Loucy (cell line): ENCODE measurements at regions not wholly inside any gene's neighbourhood (a gene's known extent, or its start where the extent isn't known, plus 50 kb on each side); places are given as distances from the start of the nearest gene placed in this dataset.

Source experiments
- H2AFZ ChIP-seq: fragments of 200-600 bp; sonication (generic); 2 replicates; pipeline ENCODE4 v1.6.0; 2016; ENCODE audit warnings: antibody characterized with exemption, mild to moderate bottlenecking, low read length, moderate library complexity
- H3F3A ChIP-seq: fragments of 200-600 bp; 2 replicates; pipeline ENCODE4 v1.6.0; 2016; ENCODE audit warnings: antibody characterized with exemption, low read depth, mild to moderate bottlenecking
- H3K27me3 ChIP-seq: fragments of 200-600 bp; sonication (generic); 2 replicates; pipeline ENCODE4 v1.6.1; 2014; ENCODE audit warnings: low read length, mild to moderate bottlenecking; ENCODE audit not compliant: insufficient read depth, poor library complexity, severe bottlenecking
- H3K36me3 ChIP-seq: fragments of 200-600 bp; sonication (generic); 2 replicates; pipeline ENCODE4 v1.6.1; 2016; ENCODE audit warnings: low read length; ENCODE audit not compliant: insufficient read depth
- H3K4me1 ChIP-seq: fragments of 200-600 bp; sonication (generic); 2 replicates; pipeline ENCODE4 v1.5.1; 2014; ENCODE audit warnings: low read length, mild to moderate bottlenecking; ENCODE audit not compliant: insufficient read depth, poor library complexity, severe bottlenecking
- H3K4me2 ChIP-seq: fragments of 200-600 bp; sonication (generic); 2 replicates; pipeline ENCODE4 v1.6.0; 2014; ENCODE audit warnings: antibody characterized with exemption, low read length, low read depth, mild to moderate bottlenecking; ENCODE audit not compliant: poor library complexity, severe bottlenecking
- H3K4me3 ChIP-seq: fragments of 200-600 bp; sonication (generic); 2 replicates; pipeline ENCODE4 v1.5.1; 2014; ENCODE audit warnings: low read length, mild to moderate bottlenecking, mixed read lengths; ENCODE audit not compliant: poor library complexity, severe bottlenecking
- H3K79me2 ChIP-seq: fragments of 200-600 bp; sonication (generic); 2 replicates; pipeline ENCODE4 v1.6.1; 2014; ENCODE audit warnings: low read length; ENCODE audit not compliant: insufficient read depth
- H3K9ac ChIP-seq: fragments of 200-600 bp; sonication (generic); 2 replicates; pipeline ENCODE4 v1.6.0; 2014; ENCODE audit warnings: mild to moderate bottlenecking, low read depth, low read length, moderate library complexity; ENCODE audit not compliant: poor library complexity, severe bottlenecking
- H3K9me2 ChIP-seq: fragments of 200-600 bp; sonication (generic); replicated peaks from 2 replicates; pipeline ENCODE4 v1.6.1; 2016; ENCODE audit warnings: low read depth, low read length, mixed read lengths
- H3K9me3 ChIP-seq: fragments of 200-600 bp; sonication (generic); 2 replicates; pipeline ENCODE4 v1.6.1; 2014; ENCODE audit warnings: mild to moderate bottlenecking, antibody characterized with exemption, low read length, low read depth; ENCODE audit not compliant: insufficient read depth
- H4K20me1 ChIP-seq: fragments of 200-600 bp; sonication (generic); 2 replicates; pipeline ENCODE4 v1.6.0; 2014; ENCODE audit warnings: antibody characterized with exemption, low read length, mild to moderate bottlenecking; ENCODE audit not compliant: insufficient read depth, poor library complexity, severe bottlenecking
- CTCF ChIP-seq: fragments of 200-600 bp; sonication (generic); conservative IDR thresholded peaks from 2 replicates; pipeline ENCODE4 v1.5.1; 2014; ENCODE audit warnings: mild to moderate bottlenecking, antibody characterized with exemption, low read length
- EZH2phosphoT487 ChIP-seq: fragments of 200-600 bp; IDR thresholded peaks from 2 replicates; pipeline ENCODE4 v1.6.1; 2018; ENCODE audit warnings: antibody characterized with exemption, mild to moderate bottlenecking, moderate library complexity, borderline replicate concordance

DNA sequence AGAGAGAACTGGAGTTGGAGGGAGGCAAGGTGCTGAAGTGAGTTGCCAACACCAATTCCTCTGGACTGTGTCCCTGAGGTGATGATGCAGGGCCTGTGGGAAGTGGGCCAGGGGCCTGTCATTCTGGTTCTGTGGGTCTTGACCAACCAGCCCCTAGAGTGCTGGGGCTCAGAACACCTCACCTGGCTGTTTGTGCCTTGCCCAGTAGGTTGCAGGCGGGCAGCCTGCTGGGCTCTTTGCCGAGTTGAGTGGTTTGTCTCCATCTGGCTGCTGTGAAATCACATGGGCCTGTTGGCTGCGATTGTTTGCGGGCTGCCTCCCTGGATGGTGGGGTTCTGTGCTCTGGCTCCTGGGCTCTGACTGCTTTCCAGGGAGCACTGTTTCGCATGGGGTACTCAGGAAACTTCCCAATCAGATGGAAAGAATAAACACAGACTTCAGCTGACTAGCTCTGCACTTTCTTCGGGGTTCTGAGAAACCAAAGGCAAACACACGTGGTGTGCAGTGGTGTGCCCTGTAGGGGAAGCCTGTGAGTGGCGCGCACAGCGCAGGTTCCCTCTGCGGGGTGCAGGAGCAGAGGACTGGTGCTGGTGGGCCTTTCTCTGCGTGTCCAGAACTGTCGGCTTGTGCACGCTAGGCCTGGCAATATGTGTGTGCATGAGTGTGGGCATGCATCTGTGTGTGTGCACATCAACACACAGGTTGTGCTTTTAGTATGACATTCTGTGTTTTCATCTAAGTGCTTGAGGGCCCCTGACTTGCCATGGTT lies 95.1 kb downstream of the RHOU start:
- Histone ChIP-seq H3K9me3 (no peaks in the 10 kb centered on the region), H3K79me2 (no peaks in the 10 kb centered on the region), H2AFZ (no peak overlapping the region), H4K20me1 (no peaks in the 10 kb centered on the region), H3K4me2 (peak overlapping the region; percentile 31), H3K27me3 (peaks cover 5% of the 10 kb centered on the region), H3K9ac (no peak overlapping the region), H3K4me1 (peaks cover 34% of the 10 kb centered on the region), H3F3A (no peaks in the 10 kb centered on the region), H3K36me3 (no peaks in the 10 kb centered on the region), H3K9me2 (no peaks in the 10 kb centered on the region), H3K4me3 (no peak overlapping the region)
- TF ChIP-seq EZH2phosphoT487 (no peak), CTCF (no peak)

DNA sequence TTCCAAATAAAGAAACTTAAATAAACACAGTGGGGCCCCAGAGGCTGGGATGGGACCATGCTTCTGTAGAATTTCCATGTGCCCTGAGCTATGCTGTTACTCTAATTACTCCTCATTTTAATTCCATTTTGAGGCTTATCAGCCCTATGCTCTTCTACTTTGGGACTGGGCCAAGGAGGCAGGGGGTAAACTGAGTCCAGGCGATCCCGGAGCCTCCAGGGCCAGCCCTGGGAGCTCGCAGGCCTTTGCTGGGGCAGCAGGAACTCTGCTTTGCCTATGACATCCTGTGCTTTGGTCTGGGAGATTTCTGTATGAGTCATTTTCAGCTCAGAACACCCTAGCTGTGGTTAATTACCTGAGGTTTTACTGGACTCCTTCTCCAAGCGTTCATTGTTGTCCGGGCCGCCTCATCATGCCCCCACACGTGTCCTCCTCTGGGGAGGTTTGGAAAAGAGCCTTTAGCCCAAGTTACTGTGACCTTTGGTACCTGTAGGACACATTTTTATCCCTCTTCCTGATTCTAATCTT lies 95.7 kb downstream of the RHOU start:
- Histone ChIP-seq H2AFZ (no peak overlapping the region), H3F3A (no peaks in the 10 kb centered on the region), H4K20me1 (no peaks in the 10 kb centered on the region), H3K9me2 (no peaks in the 10 kb centered on the region), H3K9ac (no peak overlapping the region), H3K4me3 (no peak overlapping the region), H3K9me3 (no peaks in the 10 kb centered on the region), H3K27me3 (peaks cover 5% of the 10 kb centered on the region), H3K36me3 (no peaks in the 10 kb centered on the region), H3K79me2 (no peaks in the 10 kb centered on the region), H3K4me2 (peak overlapping the region; percentile 31), H3K4me1 (peaks cover 30% of the 10 kb centered on the region)
- TF ChIP-seq CTCF (no peak), EZH2phosphoT487 (no peak)

- Histone ChIP-seq H4K20me1 (no peaks in the 10 kb centered on the region), H3K27me3 (peaks cover 5% of the 10 kb centered on the region), H2AFZ (no peak overlapping the region), H3K4me3 (no peak overlapping the region), H3K4me2 (no peak overlapping the region), H3F3A (no peaks in the 10 kb centered on the region), H3K9me3 (no peaks in the 10 kb centered on the region), H3K9ac (no peak overlapping the region), H3K36me3 (no peaks in the 10 kb centered on the region), H3K4me1 (peaks cover 19% of the 10 kb centered on the region), H3K9me2 (no peaks in the 10 kb centered on the region), H3K79me2 (no peaks in the 10 kb centered on the region)
- TF ChIP-seq EZH2phosphoT487 (no peak), CTCF (no peak)
Measured at GRCh38 chr1:228833911-228834688, 98.8 kb downstream of the RHOU start.
